Memory B cell (primary cell): ENCODE measurements at regions not wholly inside any gene's neighbourhood (a gene's known extent, or its start where the extent isn't known, plus 50 kb on each side); places are given as distances from the start of the nearest gene placed in this dataset.

Source experiments
- ATAC-seq: fragments of 150-1000 bp; cut with Tn5 transposase; 2 replicates; pipeline ENCODE4 v1.10.0; 2021; ENCODE audit warnings: low read depth, mild to moderate bottlenecking, moderate library complexity
- DNase-seq, 2 donors: peaks; one replicate each; pipeline ENCODE4 v3.0.0; 2022; ENCODE audit warnings: low spot score in 2 of 2
- H3K27ac Mint-ChIP-seq: one replicate; pipeline ENCODE4 v1.8.0; 2022; ENCODE audit warnings: mild to moderate bottlenecking, moderate library complexity, mixed read lengths
- H3K27me3 Mint-ChIP-seq: one replicate; pipeline ENCODE4 v1.8.0; 2022; ENCODE audit warnings: mixed read lengths
- H3K36me3 Mint-ChIP-seq: one replicate; pipeline ENCODE4 v1.8.0; 2022; ENCODE audit warnings: mild to moderate bottlenecking, mixed read lengths
- H3K4me1 Mint-ChIP-seq: one replicate; pipeline ENCODE4 v1.8.0; 2022; ENCODE audit warnings: mixed read lengths
- H3K4me3 Mint-ChIP-seq: one replicate; pipeline ENCODE4 v1.8.0; 2022; ENCODE audit warnings: mild to moderate bottlenecking, moderate library complexity, mixed read lengths
- H3K9me3 Mint-ChIP-seq: one replicate; pipeline ENCODE4 v1.8.0; 2022; ENCODE audit warnings: mixed read lengths

DNA sequence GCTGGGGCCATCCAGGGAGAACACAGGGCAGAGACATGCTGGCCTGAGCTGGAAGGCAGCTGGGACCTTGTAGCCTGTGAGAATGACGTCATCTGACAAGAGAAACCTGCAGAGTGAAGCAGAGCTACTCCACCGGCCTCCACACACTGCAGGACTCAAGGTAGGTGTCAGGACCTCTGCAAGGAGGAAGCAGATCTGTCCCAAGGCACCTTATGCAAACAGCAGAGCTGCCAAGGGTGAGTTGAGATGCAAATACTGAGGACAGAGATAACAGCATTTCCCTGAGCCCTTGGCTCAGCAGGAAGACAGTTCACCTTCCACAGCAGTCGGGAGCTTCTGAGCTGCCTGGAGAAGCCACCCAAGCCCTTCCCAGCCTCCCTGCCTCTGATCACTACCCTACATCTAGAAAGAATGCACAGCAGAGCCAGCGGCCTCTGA, 51.9 kb upstream of the IGSF9B start:
- H3K27me3 Mint-ChIP-seq: peaks cover 10% of the 10 kb centered on the region
- H3K36me3 Mint-ChIP-seq: no peaks in the 10 kb centered on the region
- H3K4me3 Mint-ChIP-seq: no peak overlapping the region
- no peak overlapping the region for H3K27ac Mint-ChIP-seq
- peak; percentile 93 for ATAC-seq
- DNase-seq: no peak
- peaks cover 15% of the 10 kb centered on the region for H3K4me1 Mint-ChIP-seq
- no peaks in the 10 kb centered on the region for H3K9me3 Mint-ChIP-seq

DNA sequence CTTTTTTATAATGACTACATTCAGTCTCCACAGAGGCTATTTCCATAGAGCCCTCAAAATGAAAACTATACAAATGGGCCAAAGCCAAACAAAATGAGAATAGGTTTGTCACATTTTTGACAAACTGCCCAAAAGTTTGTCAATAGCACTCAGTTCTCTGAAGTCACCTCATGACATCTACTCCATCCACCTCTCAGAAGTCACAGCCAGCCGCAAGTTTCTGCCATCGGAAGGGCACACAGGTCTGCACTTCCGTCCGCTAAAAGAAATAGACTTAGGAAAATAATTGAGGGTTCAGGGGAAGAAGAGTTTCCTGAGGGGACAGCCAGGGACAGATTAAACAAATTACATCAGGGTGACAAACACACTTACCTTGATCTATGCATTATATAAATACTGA, 55.4 kb upstream of the JAM3 start:
- ATAC-seq (no peak), DNase-seq (no peak)
- Mint-ChIP-seq H3K9me3 (no peaks in the 10 kb centered on the region), H3K4me3 (no peak overlapping the region), H3K27ac (no peak overlapping the region), H3K27me3 (peaks cover 20% of the 10 kb centered on the region), H3K36me3 (no peaks in the 10 kb centered on the region), H3K4me1 (peaks cover 11% of the 10 kb centered on the region)

DNA sequence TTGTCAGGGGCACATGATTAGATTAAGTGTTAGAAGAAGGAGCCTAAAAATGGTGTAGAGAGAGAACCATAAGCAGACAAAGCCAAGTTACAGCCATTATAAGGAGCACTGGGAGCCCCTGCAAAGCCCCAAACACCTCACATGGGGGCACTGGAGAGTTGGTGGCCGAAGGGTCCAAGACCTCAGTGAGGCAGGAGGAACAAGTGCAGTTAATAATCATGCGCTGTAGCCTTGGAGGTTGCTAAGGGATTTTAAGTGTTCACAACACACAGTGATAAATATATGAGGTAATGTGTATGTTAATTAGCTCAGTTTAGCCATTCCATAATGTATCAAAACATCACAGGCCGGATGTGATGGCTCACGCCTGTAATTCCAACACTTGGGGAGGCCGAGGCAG, 54.4 kb upstream of the JAM3 start:
- Mint-ChIP-seq H3K4me3 (no peak overlapping the region), H3K27me3 (peaks cover 18% of the 10 kb centered on the region), H3K27ac (no peak overlapping the region), H3K36me3 (no peaks in the 10 kb centered on the region), H3K9me3 (no peaks in the 10 kb centered on the region), H3K4me1 (peaks cover 3% of the 10 kb centered on the region)
- ATAC-seq (no peak), DNase-seq (no peak)

DNA sequence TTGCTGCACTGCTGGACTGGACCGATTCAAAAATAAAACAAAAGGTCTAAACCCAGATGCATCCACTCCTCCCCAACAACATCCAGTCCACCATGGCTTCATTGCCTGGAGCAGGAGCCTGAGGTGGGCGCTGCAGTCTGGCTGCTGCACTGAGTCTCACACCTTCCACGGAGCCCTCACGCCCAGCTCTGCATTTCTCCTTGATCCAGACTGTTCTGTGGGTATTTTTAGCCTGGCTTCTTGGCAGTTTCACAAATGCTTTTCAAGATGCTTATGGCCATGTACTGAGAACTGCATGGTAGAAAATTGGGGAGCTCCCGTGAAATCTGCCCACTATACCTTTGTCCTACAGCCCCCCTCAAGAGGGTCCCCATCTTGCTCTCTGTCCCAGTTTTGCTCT, 53.3 kb upstream of the JAM3 start:
- Mint-ChIP-seq H3K4me3 (no peak overlapping the region), H3K36me3 (no peaks in the 10 kb centered on the region), H3K9me3 (no peaks in the 10 kb centered on the region), H3K27me3 (peaks cover 16% of the 10 kb centered on the region), H3K27ac (no peak overlapping the region), H3K4me1 (peaks cover 5% of the 10 kb centered on the region)
- ATAC-seq (no peak), DNase-seq (no peak)

DNA sequence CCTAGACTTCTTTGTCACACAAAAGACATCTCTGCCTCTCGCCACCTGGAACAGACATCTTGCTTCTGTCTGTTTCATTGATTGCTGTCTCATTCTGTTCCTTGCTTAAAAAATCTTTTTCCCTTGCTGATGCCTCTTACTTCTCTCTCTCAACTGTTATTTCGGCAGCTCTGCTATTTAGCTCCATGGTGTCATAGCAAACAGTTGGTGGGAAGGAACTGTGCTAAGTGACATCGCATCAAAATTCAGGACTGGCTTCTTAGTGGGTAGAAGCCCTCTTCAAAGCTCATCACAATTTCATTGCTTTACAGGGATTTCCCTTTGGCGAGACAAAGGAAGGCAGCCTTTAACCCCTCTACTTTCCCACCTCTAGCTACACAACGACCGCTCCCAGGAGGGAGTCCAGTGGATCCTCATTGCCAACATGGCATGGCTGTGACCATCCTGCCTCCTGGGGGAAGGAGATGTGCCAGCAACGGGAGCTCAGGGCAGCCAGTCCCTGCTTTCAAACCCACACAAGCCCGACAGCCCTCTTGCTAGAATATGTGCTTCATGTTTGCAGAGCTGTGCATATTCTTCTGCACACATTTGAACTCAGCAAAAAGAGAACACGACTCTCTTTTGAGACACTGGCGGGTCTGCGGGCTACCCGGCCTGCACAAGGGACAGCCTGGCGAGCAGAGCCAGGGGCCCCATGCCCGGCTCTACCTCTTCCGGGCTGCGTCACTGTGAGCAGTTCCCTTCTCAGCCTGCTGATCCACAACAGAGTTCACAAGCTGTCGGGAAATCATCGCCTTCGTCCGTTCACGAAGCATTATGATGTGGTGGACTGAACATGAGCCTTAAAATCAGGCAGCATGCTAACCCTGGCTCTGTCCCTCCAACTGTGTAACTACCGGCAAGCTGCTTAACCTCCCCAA, 51.1 kb upstream of the JAM3 start:
- Mint-ChIP-seq H3K9me3 (no peaks in the 10 kb centered on the region), H3K27me3 (peaks cover 19% of the 10 kb centered on the region), H3K36me3 (no peaks in the 10 kb centered on the region), H3K27ac (no peak overlapping the region), H3K4me3 (no peak overlapping the region), H3K4me1 (peaks cover 2% of the 10 kb centered on the region)
- DNase-seq (no peak), ATAC-seq (no peak)
